ENCODE measurements at regions not wholly inside any gene's neighbourhood (a gene's known extent, or its start where the extent isn't known, plus 50 kb on each side); places are given as distances from the start of the nearest gene placed in this dataset.

- TF ChIP-seq CTCF (IDR thresholded peaks at IDR 0.05), result no peak
- TF ChIP-seq POLR2A (IDR thresholded peaks at IDR 0.05), result no peak
Observed at GRCh38 chr5:153084511-153084910, 406.0 kb upstream of the GRIA1 start.

Data from sigmoid colon (tissue), 3 donors.